ENCODE measurements at regions not wholly inside any gene's neighbourhood (a gene's known extent, or its start where the extent isn't known, plus 50 kb on each side); places are given as distances from the start of the nearest gene placed in this dataset.

GRCh38 chr7:46513447-46513848, 592.4 kb upstream of the IGFBP3 start:
- Mint-ChIP-seq H3K9me3 (ENCODE audit: unreplicated experiment) (peaks cover 4% of the 10 kb centered on the region), H3K4me3 (ENCODE audit: unreplicated experiment) (no peak overlapping the region), H3K27ac (ENCODE audit: unreplicated experiment) (no peak overlapping the region), H3K4me1 (ENCODE audit: unreplicated experiment) (no peaks in the 10 kb centered on the region), H3K27me3 (ENCODE audit: unreplicated experiment) (no peaks in the 10 kb centered on the region), H3K36me3 (ENCODE audit: unreplicated experiment) (no peaks in the 10 kb centered on the region)
- no peak for DNase-seq (ENCODE audit: extremely low spot score, unreplicated experiment)
- no peak for TF ChIP-seq CTCF (IDR thresholded peaks at IDR 0.05)

- Mint-ChIP-seq H3K27ac (ENCODE audit: unreplicated experiment) (no peak overlapping the region), H3K9me3 (ENCODE audit: unreplicated experiment) (peaks cover 4% of the 10 kb centered on the region), H3K4me1 (ENCODE audit: unreplicated experiment) (no peaks in the 10 kb centered on the region), H3K36me3 (ENCODE audit: unreplicated experiment) (no peaks in the 10 kb centered on the region), H3K27me3 (ENCODE audit: unreplicated experiment) (no peaks in the 10 kb centered on the region), H3K4me3 (ENCODE audit: unreplicated experiment) (no peak overlapping the region)
- no peak for DNase-seq (ENCODE audit: extremely low spot score, unreplicated experiment)
- TF ChIP-seq CTCF (IDR thresholded peaks at IDR 0.05): no peak
These were observed 591.9 kb upstream of the IGFBP3 start for GRCh38 chr7:46512891-46513413.

- no peaks in the 10 kb centered on the region for H3K27me3 Mint-ChIP-seq (ENCODE audit: unreplicated experiment)
- H3K4me1 Mint-ChIP-seq (ENCODE audit: unreplicated experiment): no peaks in the 10 kb centered on the region
- H3K27ac Mint-ChIP-seq (ENCODE audit: unreplicated experiment): no peak overlapping the region
- no peaks in the 10 kb centered on the region for H3K36me3 Mint-ChIP-seq (ENCODE audit: unreplicated experiment)
- DNase-seq (ENCODE audit: extremely low spot score, unreplicated experiment): no peak
- H3K4me3 Mint-ChIP-seq (ENCODE audit: unreplicated experiment): no peak overlapping the region
- no peak for TF ChIP-seq CTCF (IDR thresholded peaks at IDR 0.05)
- H3K9me3 Mint-ChIP-seq (ENCODE audit: unreplicated experiment): peaks cover 6% of the 10 kb centered on the region
These were observed 590.6 kb upstream of the IGFBP3 start for GRCh38 chr7:46511442-46512215.

- no peak overlapping the region for H3K27ac Mint-ChIP-seq (ENCODE audit: unreplicated experiment)
- no peaks in the 10 kb centered on the region for H3K27me3 Mint-ChIP-seq (ENCODE audit: unreplicated experiment)
- H3K4me3 Mint-ChIP-seq (ENCODE audit: unreplicated experiment): no peak overlapping the region
- H3K36me3 Mint-ChIP-seq (ENCODE audit: unreplicated experiment): peaks cover 8% of the 10 kb centered on the region
- no peak for DNase-seq (ENCODE audit: extremely low spot score, unreplicated experiment)
- peaks cover 28% of the 10 kb centered on the region for H3K9me3 Mint-ChIP-seq (ENCODE audit: unreplicated experiment)
- no peaks in the 10 kb centered on the region for H3K4me1 Mint-ChIP-seq (ENCODE audit: unreplicated experiment)
- TF ChIP-seq CTCF (IDR thresholded peaks at IDR 0.05): no peak
These were observed 587.5 kb upstream of the IGFBP3 start for GRCh38 chr7:46508583-46508982.

- H3K27me3 Mint-ChIP-seq (ENCODE audit: unreplicated experiment): no peaks in the 10 kb centered on the region
- H3K4me1 Mint-ChIP-seq (ENCODE audit: unreplicated experiment): peaks cover 2% of the 10 kb centered on the region
- H3K36me3 Mint-ChIP-seq (ENCODE audit: unreplicated experiment): peaks cover 8% of the 10 kb centered on the region
- no peak for DNase-seq (ENCODE audit: extremely low spot score, unreplicated experiment)
- H3K9me3 Mint-ChIP-seq (ENCODE audit: unreplicated experiment): peaks cover 32% of the 10 kb centered on the region
- TF ChIP-seq CTCF (IDR thresholded peaks at IDR 0.05): no peak
- no peak overlapping the region for H3K27ac Mint-ChIP-seq (ENCODE audit: unreplicated experiment)
- H3K4me3 Mint-ChIP-seq (ENCODE audit: unreplicated experiment): no peak overlapping the region
These were observed 586.5 kb upstream of the IGFBP3 start for GRCh38 chr7:46507560-46507959.
